ENCODE measurements at regions not wholly inside any gene's neighbourhood (a gene's known extent, or its start where the extent isn't known, plus 50 kb on each side); places are given as distances from the start of the nearest gene placed in this dataset.

GRCh38 chr15:87357637-87358313 is 898.8 kb downstream of the NTRK3 start:
- H3K4me3 Mint-ChIP-seq: no peak overlapping the region
- Histone ChIP-seq H3K4me2 (no peak overlapping the region), H4K20me1 (replicated peaks; ENCODE audit: insufficient read depth) (no peaks in the 10 kb centered on the region), H2AFZ (no peak overlapping the region), H3F3A (replicated peaks; ENCODE audit: low read depth) (no peaks in the 10 kb centered on the region), H3K4me1 (ENCODE audit: insufficient read depth) (no peaks in the 10 kb centered on the region), H3K4me3 (no peak overlapping the region), H3K36me3 (ENCODE audit: insufficient read depth) (no peaks in the 10 kb centered on the region), H3K79me2 (replicated peaks; ENCODE audit: insufficient read depth) (no peaks in the 10 kb centered on the region), H3K27me3 (ENCODE audit: insufficient read depth) (no peaks in the 10 kb centered on the region), H3K27ac (ENCODE audit: low read depth) (no peak overlapping the region), H3K9me2 (ENCODE audit: insufficient read depth) (no peaks in the 10 kb centered on the region)
- no peaks in the 10 kb centered on the region for H3K9me3 Mint-ChIP-seq
- TF ChIP-seq ZNF114 (CRISPR knock-in tag; IDR thresholded peaks at IDR 0.05): no peak
- no peak for TF ChIP-seq EZH2 (IDR thresholded peaks at IDR 0.05; ENCODE audit: low read depth, unreplicated experiment)
- no peak for TF ChIP-seq NANOG (IDR thresholded peaks at IDR 0.05; ENCODE audit: borderline replicate concordance)
- TF ChIP-seq ZNF331 (CRISPR knock-in tag; IDR thresholded peaks at IDR 0.05; ENCODE audit: low read depth): no peak
- no peak for TF ChIP-seq STAT1 (IDR thresholded peaks at IDR 0.05; ENCODE audit: unreplicated experiment)
- no peak for ATAC-seq
- no peaks in the 10 kb centered on the region; the same call in 2 of the 3 replicates for H3K4me1 Mint-ChIP-seq
- DNase-seq (ENCODE audit: low spot score): no peak
- no peak overlapping the region for H3K27ac Mint-ChIP-seq
- no peaks in the 10 kb centered on the region for H3K27me3 Mint-ChIP-seq (ENCODE audit: insufficient read depth, low read depth, poor library complexity)
- H3K36me3 Mint-ChIP-seq (ENCODE audit: low read depth): no peaks in the 10 kb centered on the region

- H3K4me1 Mint-ChIP-seq: peaks cover 2% of the 10 kb centered on the region; the same call in 2 of the 3 replicates
Observed at GRCh38 chr15:87355946-87356345, 900.6 kb downstream of the NTRK3 start.

More at GRCh38 chr15:87355946-87356345, 900.6 kb downstream of the NTRK3 start:
- no peak overlapping the region for H3K27ac Mint-ChIP-seq
- Histone ChIP-seq H3K4me2 (no peak overlapping the region), H3K4me1 (ENCODE audit: insufficient read depth) (no peaks in the 10 kb centered on the region), H3K9me2 (ENCODE audit: insufficient read depth) (no peaks in the 10 kb centered on the region), H3K36me3 (ENCODE audit: insufficient read depth) (no peaks in the 10 kb centered on the region), H2AFZ (no peak overlapping the region), H3F3A (replicated peaks; ENCODE audit: low read depth) (no peaks in the 10 kb centered on the region), H3K79me2 (replicated peaks; ENCODE audit: insufficient read depth) (no peaks in the 10 kb centered on the region), H4K20me1 (replicated peaks; ENCODE audit: insufficient read depth) (no peaks in the 10 kb centered on the region), H3K27me3 (ENCODE audit: insufficient read depth) (no peaks in the 10 kb centered on the region), H3K4me3 (no peak overlapping the region), H3K27ac (ENCODE audit: low read depth) (no peak overlapping the region)
- H3K36me3 Mint-ChIP-seq (ENCODE audit: low read depth): no peaks in the 10 kb centered on the region
- H3K4me3 Mint-ChIP-seq: no peak overlapping the region
- H3K9me3 Mint-ChIP-seq: no peaks in the 10 kb centered on the region
- ATAC-seq (no peak), DNase-seq (ENCODE audit: low spot score) (no peak)
- H3K27me3 Mint-ChIP-seq (ENCODE audit: insufficient read depth, low read depth, poor library complexity): no peaks in the 10 kb centered on the region
- TF ChIP-seq STAT1 (IDR thresholded peaks at IDR 0.05; ENCODE audit: unreplicated experiment) (no peak), REST (IDR thresholded peaks at IDR 0.05; ENCODE audit: unreplicated experiment) (no peak), EZH2 (IDR thresholded peaks at IDR 0.05; ENCODE audit: low read depth, unreplicated experiment) (no peak)
